ENCODE measurements at regions not wholly inside any gene's neighbourhood (a gene's known extent, or its start where the extent isn't known, plus 50 kb on each side); places are given as distances from the start of the nearest gene placed in this dataset.
"Not testable (repeated sequence)": the region's sequence is repeated elsewhere in the genome, so short reads cannot be mapped to it uniquely, and the experiment has no call there.

- Mint-ChIP-seq H3K36me3 (ENCODE audit: low read depth) (no peaks in the 10 kb centered on the region), H3K9me3 (no peaks in the 10 kb centered on the region), H3K4me1 (no peaks in the 10 kb centered on the region), H3K4me3 (no peak overlapping the region), H3K27ac (no peak overlapping the region), H3K27me3 (no peaks in the 10 kb centered on the region)
- intact Hi-C loops (cut with micrococcal nuclease): no loop called here
- ATAC-seq (ENCODE audit: low read depth) (no peak), DNase-seq (no peak)
- CTCF ChIA-PET: no interaction called here
- POLR2A ChIA-PET: no interaction called here
- TF ChIP-seq CTCF (IDR thresholded peaks at IDR 0.05): no peak
Measured at GRCh38 chr3:153919773-153920172, 201.4 kb upstream of the ARHGEF26 start.

DNA sequence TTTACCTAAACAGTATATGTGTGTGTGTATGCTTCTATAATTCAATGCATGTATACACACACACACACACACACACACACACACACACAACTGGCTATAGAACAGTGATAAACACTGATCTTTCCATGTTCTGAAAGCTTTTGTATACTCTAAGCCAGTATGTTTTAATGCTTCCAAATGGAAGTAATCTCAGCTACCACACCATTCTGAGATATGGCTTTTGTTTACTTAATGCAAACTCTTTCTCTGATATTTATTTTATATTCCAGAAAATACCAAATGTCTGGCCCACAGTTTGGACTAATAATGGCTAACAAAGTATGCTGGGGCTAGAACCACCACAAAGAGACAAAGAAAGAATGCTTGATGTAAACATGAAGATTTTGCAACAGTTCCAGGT, 199.4 kb upstream of the ARHGEF26 start:
- H3K36me3 Mint-ChIP-seq (ENCODE audit: low read depth): no peaks in the 10 kb centered on the region
- no peak overlapping the region for H3K27ac Mint-ChIP-seq
- DNase-seq (no peak), ATAC-seq (ENCODE audit: low read depth) (no peak)
- no peaks in the 10 kb centered on the region for H3K27me3 Mint-ChIP-seq
- intact Hi-C loops (cut with micrococcal nuclease): no loop called here
- ChIA-PET POLR2A (no interaction called here), CTCF (no interaction called here)
- H3K4me1 Mint-ChIP-seq: no peaks in the 10 kb centered on the region
- no peak overlapping the region for H3K4me3 Mint-ChIP-seq
- H3K9me3 Mint-ChIP-seq: no peaks in the 10 kb centered on the region
- TF ChIP-seq CTCF (IDR thresholded peaks at IDR 0.05): no peak

DNA sequence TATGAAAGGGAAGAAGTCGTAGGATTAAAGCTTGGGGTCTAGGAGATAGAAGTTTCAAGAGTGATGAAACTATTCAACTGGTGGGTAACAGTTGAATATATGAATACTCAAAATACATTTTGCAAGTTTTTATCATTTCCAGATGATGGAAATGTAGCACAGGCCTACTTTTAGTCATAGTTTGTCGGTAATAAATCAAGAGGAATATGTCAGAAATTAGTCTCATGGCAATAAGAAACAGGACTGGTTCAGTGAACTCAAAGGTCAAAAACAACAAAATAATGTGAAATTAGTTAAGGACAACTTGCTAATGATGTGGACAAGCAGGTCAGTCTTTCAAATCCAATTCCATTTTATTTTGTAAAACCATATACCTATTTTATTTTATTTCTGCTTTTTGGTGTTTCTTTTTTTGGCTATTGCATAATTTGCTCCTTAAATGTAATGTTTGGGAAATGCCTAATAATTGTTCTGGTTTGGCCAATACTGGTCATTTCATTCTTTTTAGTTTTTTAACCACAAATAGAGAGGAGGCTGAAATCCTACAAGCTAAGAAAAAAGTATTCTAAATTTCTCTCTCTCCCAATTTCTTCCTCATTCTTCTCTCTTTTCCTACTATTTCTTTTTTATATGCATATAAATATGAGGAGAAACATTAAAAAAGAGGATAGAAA, 195.2 kb upstream of the ARHGEF26 start:
- no peak overlapping the region for H3K27ac Mint-ChIP-seq
- H3K27me3 Mint-ChIP-seq: no peaks in the 10 kb centered on the region
- no peaks in the 10 kb centered on the region for H3K9me3 Mint-ChIP-seq
- no peak overlapping the region for H3K4me3 Mint-ChIP-seq
- CTCF ChIA-PET: no interaction called here
- no peaks in the 10 kb centered on the region for H3K36me3 Mint-ChIP-seq (ENCODE audit: low read depth)
- DNase-seq (no peak), ATAC-seq (ENCODE audit: low read depth) (no peak)
- H3K4me1 Mint-ChIP-seq: no peaks in the 10 kb centered on the region
- no peak for TF ChIP-seq CTCF (IDR thresholded peaks at IDR 0.05)
- intact Hi-C loops (cut with micrococcal nuclease): no loop called here
- POLR2A ChIA-PET: no interaction called here

DNA sequence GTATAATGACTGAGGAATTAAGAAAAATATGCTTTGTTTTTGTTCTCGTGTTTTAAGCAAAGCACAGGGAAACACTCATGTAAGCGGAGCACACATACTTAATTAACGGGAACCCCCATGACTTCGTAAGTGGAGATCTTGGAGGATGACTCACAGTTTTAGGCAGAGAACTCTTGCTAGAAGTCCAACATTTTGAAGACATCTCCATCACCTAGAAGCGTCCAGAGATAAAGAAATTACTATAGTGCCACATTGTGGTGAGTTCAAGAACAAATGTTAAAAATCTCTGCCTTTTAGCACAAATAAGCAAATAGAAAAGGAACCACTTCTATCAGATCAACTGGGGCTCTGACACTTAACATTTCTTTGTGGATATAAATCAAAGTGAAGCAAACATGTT, 194.1 kb upstream of the ARHGEF26 start:
- H3K36me3 Mint-ChIP-seq (ENCODE audit: low read depth): no peaks in the 10 kb centered on the region
- intact Hi-C loops (cut with micrococcal nuclease): no loop called here
- no peaks in the 10 kb centered on the region for H3K27me3 Mint-ChIP-seq
- H3K4me3 Mint-ChIP-seq: no peak overlapping the region
- ATAC-seq (ENCODE audit: low read depth): no peak
- H3K9me3 Mint-ChIP-seq: no peaks in the 10 kb centered on the region
- CTCF ChIA-PET: no interaction called here
- POLR2A ChIA-PET: no interaction called here
- H3K4me1 Mint-ChIP-seq: no peaks in the 10 kb centered on the region
- H3K27ac Mint-ChIP-seq: no peak overlapping the region
- DNase-seq: no peak
- no peak for TF ChIP-seq CTCF (IDR thresholded peaks at IDR 0.05)

- intact Hi-C loops (cut with micrococcal nuclease): no loop called here
- no peak for ATAC-seq (ENCODE audit: low read depth)
- Mint-ChIP-seq H3K27me3 (no peaks in the 10 kb centered on the region), H3K4me1 (no peaks in the 10 kb centered on the region), H3K4me3 (no peak overlapping the region), H3K36me3 (ENCODE audit: low read depth) (no peaks in the 10 kb centered on the region), H3K9me3 (no peaks in the 10 kb centered on the region), H3K27ac (no peak overlapping the region)
- ChIA-PET CTCF (no interaction called here), POLR2A (no interaction called here)
- no peak for TF ChIP-seq CTCF (IDR thresholded peaks at IDR 0.05)
- no peak for DNase-seq
Measured at GRCh38 chr3:153928851-153929250, 192.3 kb upstream of the ARHGEF26 start.

DNA sequence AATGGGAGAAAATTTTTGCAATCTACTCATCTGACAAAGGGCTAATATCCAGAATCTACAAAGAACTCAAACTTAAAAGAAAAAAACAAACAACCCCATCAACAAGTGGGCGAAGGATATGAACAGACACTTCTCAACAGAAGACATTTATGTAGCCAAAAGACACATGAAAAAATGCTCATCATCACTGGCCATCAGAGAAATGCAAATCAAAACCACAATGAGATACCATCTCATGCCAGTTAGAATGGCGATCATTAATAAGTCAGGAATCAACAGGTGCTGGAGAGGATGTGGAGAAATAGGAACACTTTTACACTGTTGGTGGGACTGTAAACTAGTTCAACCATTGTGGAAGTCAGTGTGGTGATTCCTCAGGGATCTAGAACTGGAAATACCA, 187.7 kb upstream of the ARHGEF26 start:
- H3K9me3 Mint-ChIP-seq; H3K36me3 Mint-ChIP-seq (ENCODE audit: low read depth); intact Hi-C loops (cut with micrococcal nuclease); DNase-seq; H3K4me3 Mint-ChIP-seq; ATAC-seq (ENCODE audit: low read depth); H3K27me3 Mint-ChIP-seq; POLR2A ChIA-PET; H3K27ac Mint-ChIP-seq; H3K4me1 Mint-ChIP-seq; CTCF ChIA-PET: not testable (repeated sequence)
